K562 (cell line): ENCODE measurements at regions not wholly inside any gene's neighbourhood (a gene's known extent, or its start where the extent isn't known, plus 50 kb on each side); places are given as distances from the start of the nearest gene placed in this dataset.

Source experiments
- ATAC-seq: fragments of 200-7000 bp; cut with Tn5 transposase; 3 replicates; pipeline ENCODE4 v1.9.1; 2020; ENCODE audit warnings: moderate library complexity
- BruUV-seq: library from RNA; stranded (reverse); fragments of 400-500 nt; replicated peaks from 2 replicates; lab custom pipeline; 2021; lab: Mats Ljungman, UMichigan
- CTCF ChIA-PET: fragments of 300-600 bp; formaldehyde crosslinking; extraction: SDS; loops from one replicate; lab custom pipeline; 2021; ENCODE audit warnings: low intra/inter-chr PET ratio; lab: Yijun Ruan, JAX
- POLR2A ChIA-PET: fragments of 300-600, 350-650 bp; sonication (Branson Sonifier 250); formaldehyde crosslinking; extraction: SDS; loops from one replicate; lab custom pipeline; 2021; ENCODE audit warnings: antibody characterized with exemption, inconsistent platforms; lab: Yijun Ruan, JAX
- DNase-seq, 4 experiments: peaks; one replicate each; pipeline versions ENCODE4 v3.0.0 to v3.0.0-alpha.2; 2011 to 2018; ENCODE audit warnings: low spot score in 3 of 4, mixed read lengths in 3 of 4; ENCODE audit errors: extremely low read depth in 1 of 4
- FAIRE-seq: peaks from 2 replicates; lab custom pipeline; 2011; peaks lifted over from hg19 to GRCh38; lab: Jason Lieb, UNC
- H2AFZ ChIP-seq: 2 replicates; pipeline ENCODE4 v1.6.0; 2011; ENCODE audit warnings: low read depth, low read length, control low read depth, inconsistent platforms
- H3K27ac ChIP-seq: fragments of 200-600 bp; 3 replicates; pipeline ENCODE4 v1.8.0; 2011; ENCODE audit warnings: low read depth, mild to moderate bottlenecking, control low read depth, inconsistent platforms, low read length, moderate library complexity, mixed read lengths; ENCODE audit errors: extremely low read depth
- H3K27me3 ChIP-seq, 2 experiments: fragments of 300-600 bp in 1 of 2; 2 replicates in 1 of 2; 3 replicates in 1 of 2; pipeline versions ENCODE4 v1.6.0 to v1.8.0; 2011; ENCODE audit warnings: inconsistent platforms in 2 of 2, low read length in 2 of 2, mild to moderate bottlenecking in 1 of 2, mixed read lengths in 1 of 2, moderate library complexity in 1 of 2; ENCODE audit not compliant: control insufficient read depth in 2 of 2, insufficient read depth in 2 of 2
- H3K36me3 ChIP-seq: fragments of 300-600 bp; 3 replicates; pipeline ENCODE4 v1.8.0; 2011; ENCODE audit warnings: mild to moderate bottlenecking, low read length, inconsistent platforms; ENCODE audit not compliant: control insufficient read depth, insufficient read depth
- H3K4me1 ChIP-seq, 2 experiments: fragments of 200-600 bp in 1 of 2; replicated peaks in 1 of 2; 2 replicates in 1 of 2; 3 replicates in 1 of 2; pipeline versions ENCODE4 v1.5.1 to v1.8.0; 2011; ENCODE audit warnings: inconsistent platforms in 2 of 2, low read length in 2 of 2, mild to moderate bottlenecking in 1 of 2, mixed read lengths in 1 of 2, moderate library complexity in 1 of 2; ENCODE audit not compliant: control insufficient read depth in 2 of 2, insufficient read depth in 2 of 2
- H3K4me2 ChIP-seq: 2 replicates; pipeline ENCODE4 v1.6.1; 2011; ENCODE audit warnings: low read length, control low read depth, inconsistent platforms, mixed read lengths; ENCODE audit not compliant: insufficient read depth
- H3K4me3 ChIP-seq: fragments of 200-600 bp; sonication (generic), shearing (Covaris generic); 2 replicates; pipeline ENCODE4 v1.5.1; 2016; ENCODE audit warnings: control low read depth, inconsistent platforms
- H3K79me2 ChIP-seq: fragments of 200-600 bp; 3 replicates; pipeline ENCODE4 v1.8.0; 2011; ENCODE audit warnings: low read length, inconsistent platforms; ENCODE audit not compliant: control insufficient read depth, insufficient read depth
- H3K9ac ChIP-seq, 2 experiments: 2 replicates each; pipeline versions ENCODE4 v1.6.0 to v1.6.1; 2011; ENCODE audit warnings: low read depth in 2 of 2, low read length in 2 of 2, control low read depth in 1 of 2, inconsistent platforms in 1 of 2, mild to moderate bottlenecking in 1 of 2, mixed read lengths in 1 of 2; ENCODE audit not compliant: insufficient read depth in 1 of 2
- H3K9me1 ChIP-seq: one replicate; pipeline ENCODE4 v1.6.0; 2011; ENCODE audit warnings: inconsistent platforms, mild to moderate bottlenecking, low read length, moderate library complexity; ENCODE audit not compliant: control insufficient read depth, insufficient read depth
- H3K9me3 ChIP-seq: replicated peaks from 2 replicates; pipeline ENCODE4 v1.5.1; 2011; ENCODE audit warnings: low read depth, low read length, inconsistent platforms; ENCODE audit not compliant: control insufficient read depth, insufficient read depth
- H4K20me1 ChIP-seq: replicated peaks from 2 replicates; pipeline ENCODE4 v1.6.1; 2011; ENCODE audit warnings: low read length, inconsistent platforms, mixed read lengths; ENCODE audit not compliant: control insufficient read depth, insufficient read depth
- ERF ChIP-seq: fragments of 450-650 bp; formaldehyde crosslinking; IDR thresholded peaks from 2 replicates; pipeline ENCODE4 v1.4.0; 2020; ENCODE audit warnings: mild to moderate bottlenecking, mixed read lengths
- KDM2B ChIP-seq: fragments of 250-450 bp; sonication (Bioruptor Pico); IDR thresholded peaks from 2 replicates; pipeline ENCODE4 v1.8.0; 2021; ENCODE audit warnings: mild to moderate bottlenecking, moderate library complexity
- TAF1 ChIP-seq: IDR thresholded peaks from 2 replicates; pipeline ENCODE4 v1.6.1; 2011; ENCODE audit warnings: mild to moderate bottlenecking, low read length, moderate library complexity; ENCODE audit not compliant: insufficient read depth, control insufficient read depth, severe bottlenecking; ENCODE audit errors: extremely low read depth
- TEAD1 ChIP-seq, 2 experiments: fragments of 450-650 bp in 1 of 2; sonication (generic) in 1 of 2; formaldehyde crosslinking; IDR thresholded peaks; 2 replicates each; pipeline versions ENCODE4 v1.4.0 to v1.8.0; 2020 to 2022; ENCODE audit warnings: mild to moderate bottlenecking in 2 of 2, missing genetic modification reagents in 1 of 2
- THAP7 ChIP-seq: fragments of 250-450 bp; sonication (Bioruptor Pico); IDR thresholded peaks from 2 replicates; pipeline ENCODE4 v1.5.0; 2021
- ZBTB5 ChIP-seq: fragments of 450-650 bp; IDR thresholded peaks from 2 replicates; pipeline ENCODE4 v1.6.1; 2017; ENCODE audit warnings: antibody characterized with exemption
- ZNF717 ChIP-seq: fragments of 250-450 bp; sonication (Bioruptor Pico); IDR thresholded peaks from 2 replicates; pipeline ENCODE4 v1.5.0; 2021
- WGBS: fragments of 100-300 bp; shearing (Covaris generic); methylation state at CpG from one replicate; pipeline ENCODE4 v1.1.6; 2016; ENCODE audit warnings: low coverage, mixed read lengths; ENCODE audit not compliant: insufficient coverage; ENCODE audit errors: missing lambda C conversion rate; 5-methylcytosine and 5-hydroxymethylcytosine counted together
- in situ Hi-C: fragments of 300-500 bp; cut with MboI; formaldehyde crosslinking; loops from 4 replicates; pipeline ENCODE4 v1.15.0; 2018; ENCODE audit warnings: inconsistent platforms, mixed read lengths
- intact Hi-C: fragments of 100-400 bp; cut with micrococcal nuclease; formaldehyde crosslinking; loops from 2 replicates; pipeline ENCODE4 v1.14.2; 2022

DNA sequence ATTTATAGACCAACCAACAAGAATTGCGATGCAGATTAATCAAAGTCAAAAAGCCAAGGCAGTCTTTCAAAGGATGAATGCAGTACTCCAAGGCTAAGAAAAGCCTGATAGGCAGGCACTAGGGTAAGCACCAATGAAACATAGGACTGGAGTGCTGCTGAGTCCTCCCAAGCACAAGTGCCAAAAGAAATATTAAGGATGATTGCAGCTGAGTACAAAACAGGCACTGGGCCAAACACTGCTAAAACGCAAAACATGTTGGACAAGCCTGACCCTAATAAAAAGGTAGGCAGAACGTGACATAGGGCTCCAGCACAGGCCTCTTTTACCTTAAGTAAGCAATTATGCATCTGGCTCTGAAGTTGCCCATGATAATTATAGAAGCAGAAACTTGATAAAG lies 160.1 kb upstream of the LRP1B start (continued):
- TF ChIP-seq TAF1 (no peak), ZNF717 (no peak), THAP7 (CRISPR knock-in tag) (no peak), ZBTB5 (no peak), KDM2B (no peak)

- Histone ChIP-seq H4K20me1 (no peaks in the 10 kb centered on the region), H3K36me3 (no peaks in the 10 kb centered on the region), H3K27ac (no peak overlapping the region), H2AFZ (no peak overlapping the region), H3K4me1 (no peaks in the 10 kb centered on the region), H3K4me2 (no peak overlapping the region), H3K4me3 (no peak overlapping the region), H3K9me1 (no peaks in the 10 kb centered on the region), H3K9ac (no peak overlapping the region), H3K27me3 (no peaks in the 10 kb centered on the region), H3K9me3 (no peaks in the 10 kb centered on the region), H3K79me2 (no peaks in the 10 kb centered on the region)
- in situ Hi-C loops: no loop called here
- DNase-seq (peak in 2 of 4 experiments; percentile 3 to 5), FAIRE-seq (no peak), ATAC-seq (no peak)
- TF ChIP-seq TEAD1 (CRISPR knock-in tag; IDR thresholded peaks at IDR 0.05) (peak in 1 of 2 experiments; percentile 33; a peak in 1 of 4 replicates), ERF (CRISPR knock-in tag) (no peak)
- CTCF ChIA-PET: no interaction called here
- 1% methylated on average over 7 of the region's 7 CpGs for WGBS
- POLR2A ChIA-PET: no interaction called here
- intact Hi-C loops: loop anchor here (10.0 kb wide), 1 partner anchor 698 kb away; no protein-coding TSS in a partner anchor
- no TSS peak for BruUV-seq
These were observed 155.8 kb upstream of the LRP1B start for GRCh38 chr2:142286618-142287017.
